ENCODE measurements at regions not wholly inside any gene's neighbourhood (a gene's known extent, or its start where the extent isn't known, plus 50 kb on each side); places are given as distances from the start of the nearest gene placed in this dataset.
"Not testable (repeated sequence)": the region's sequence is repeated elsewhere in the genome, so short reads cannot be mapped to it uniquely, and the experiment has no call there.

- DNase-seq: no peak
Measured at GRCh38 chr7:157467496-157468212, 130.8 kb downstream of the DNAJB6 start.

GRCh38 chr7:157468221-157469111 is 131.7 kb downstream of the DNAJB6 start:
- DNase-seq: no peak

- no peak for DNase-seq
Measured at GRCh38 chr7:157469181-157470016, 132.6 kb downstream of the DNAJB6 start.

DNA sequence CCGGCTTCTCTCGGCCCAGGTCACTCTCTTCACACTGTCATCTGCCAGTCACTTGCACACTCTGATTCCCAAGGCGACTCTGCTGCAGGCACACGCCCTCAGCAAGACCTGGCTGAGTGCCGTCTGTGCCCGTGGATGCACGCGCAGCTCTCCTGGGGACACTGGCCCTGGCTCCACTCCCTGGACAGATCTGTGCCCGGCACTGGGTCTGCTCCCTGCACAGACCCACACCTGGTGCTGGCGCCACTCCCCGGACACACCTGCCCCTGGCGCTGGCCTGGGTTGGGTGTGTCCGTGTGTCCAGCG is 133.2 kb downstream of the DNAJB6 start:
- DNase-seq: no peak

DNA sequence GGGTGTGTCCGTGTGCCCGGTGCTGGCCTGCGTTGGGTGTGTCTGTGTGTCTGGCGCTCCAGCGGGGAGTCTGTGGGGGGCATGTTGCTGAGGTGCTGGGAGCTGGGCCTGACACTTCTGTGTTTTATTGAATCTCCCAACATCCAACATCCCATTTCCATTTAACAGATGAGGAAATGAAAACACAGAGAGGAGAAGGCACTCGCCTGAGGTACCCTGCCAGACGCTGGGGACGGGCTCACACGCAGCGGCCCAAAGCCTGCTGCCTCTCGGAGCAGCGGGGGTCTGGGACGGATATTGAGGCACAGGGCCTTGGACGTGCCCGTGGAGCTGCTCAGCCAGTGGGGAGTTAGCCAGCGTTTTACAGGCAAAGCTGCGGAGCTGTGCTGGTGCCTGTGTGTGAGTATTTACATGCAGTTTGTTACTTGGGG is 133.9 kb downstream of the DNAJB6 start:
- DNase-seq: no peak

- DNase-seq: peak; percentile 30
Measured at GRCh38 chr7:157471259-157472125, 134.7 kb downstream of the DNAJB6 start.

DNA sequence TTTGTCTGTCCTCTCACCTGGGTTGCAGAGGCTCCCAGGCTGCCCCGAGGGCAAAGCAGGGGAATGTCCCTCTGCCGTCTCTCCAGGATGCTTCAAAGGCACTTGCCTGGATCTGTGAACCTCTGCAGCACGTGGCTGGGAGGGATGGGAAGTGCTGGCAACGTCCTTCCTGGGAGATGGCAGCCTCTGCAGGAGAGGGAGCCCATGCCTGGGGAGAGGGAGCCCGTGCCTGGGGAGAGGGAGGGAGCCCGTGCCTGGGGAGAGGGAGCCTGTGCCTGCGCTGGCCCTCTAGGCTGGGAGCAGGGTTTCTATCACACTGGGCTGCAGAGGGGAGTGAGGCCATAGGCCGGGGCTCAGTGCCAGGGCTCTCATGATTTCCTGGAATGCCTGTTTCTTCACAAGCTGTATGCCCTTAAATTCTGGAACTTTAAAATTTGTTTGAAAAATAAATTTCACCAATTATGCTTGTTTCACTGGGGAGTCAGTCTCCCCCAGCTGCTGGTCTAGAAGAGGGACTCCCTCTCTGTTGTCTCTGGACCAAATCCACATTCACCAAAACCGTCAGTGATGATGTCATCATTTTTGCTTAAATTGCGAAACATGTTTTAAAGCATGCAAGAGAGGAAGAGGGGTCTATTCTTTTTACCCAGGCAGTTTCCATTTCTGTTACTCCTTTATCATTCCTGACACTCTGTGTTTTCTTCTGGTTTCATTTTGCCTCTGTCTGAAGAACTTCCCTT is 135.7 kb downstream of the DNAJB6 start:
- no peak for DNase-seq

DNA sequence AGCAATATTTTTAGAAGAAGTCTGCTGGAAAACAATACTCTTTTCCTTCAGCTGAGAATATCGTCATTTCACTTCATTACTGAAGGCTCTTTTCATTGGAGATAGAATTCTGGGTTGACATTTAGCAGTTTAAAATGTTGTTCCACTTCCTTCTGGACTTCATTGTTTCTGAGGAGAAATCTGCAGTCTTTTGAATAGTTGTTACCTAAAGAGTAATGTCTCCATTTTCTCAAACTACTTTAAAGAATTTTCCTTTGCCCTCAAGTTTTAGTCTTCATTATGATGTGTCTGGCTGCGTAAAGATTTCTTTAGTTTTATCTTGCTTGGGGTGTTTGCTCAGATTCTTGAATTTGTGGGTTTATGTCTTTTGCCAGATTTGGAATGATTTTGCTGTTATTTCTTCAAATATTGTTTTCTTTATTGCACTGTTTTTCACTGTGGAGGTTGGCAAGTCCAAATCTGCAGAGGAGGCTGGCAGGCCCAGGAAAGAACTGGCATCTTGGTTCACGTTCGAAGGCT is 136.3 kb downstream of the DNAJB6 start:
- DNase-seq: no peak

- DNase-seq: peak; percentile 62
Measured at GRCh38 chr7:157474685-157475084, 137.9 kb downstream of the DNAJB6 start.

GRCh38 chr7:157475095-157475494 is 138.3 kb downstream of the DNAJB6 start:
- DNase-seq: no peak

DNA sequence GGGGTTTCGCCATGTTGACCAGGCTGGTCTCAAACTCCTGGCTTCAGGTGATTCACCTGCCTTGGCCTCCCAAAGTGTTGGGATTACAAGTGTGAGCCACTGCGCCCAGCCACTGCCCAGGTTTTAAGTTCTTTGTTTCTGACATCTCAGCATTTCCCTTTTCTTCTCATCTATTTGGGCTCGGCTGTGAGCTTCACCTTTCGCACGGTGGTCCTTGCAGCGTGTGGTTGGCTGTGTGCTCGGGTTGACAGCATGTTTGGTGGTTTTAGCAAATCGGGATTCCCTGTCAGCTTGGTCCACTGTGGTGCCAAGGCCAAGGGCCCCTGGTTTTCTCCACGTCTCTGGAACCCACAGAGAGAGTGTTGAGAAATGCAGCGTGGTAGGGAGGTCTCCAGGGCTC is 138.8 kb downstream of the DNAJB6 start:
- no peak for DNase-seq

DNA sequence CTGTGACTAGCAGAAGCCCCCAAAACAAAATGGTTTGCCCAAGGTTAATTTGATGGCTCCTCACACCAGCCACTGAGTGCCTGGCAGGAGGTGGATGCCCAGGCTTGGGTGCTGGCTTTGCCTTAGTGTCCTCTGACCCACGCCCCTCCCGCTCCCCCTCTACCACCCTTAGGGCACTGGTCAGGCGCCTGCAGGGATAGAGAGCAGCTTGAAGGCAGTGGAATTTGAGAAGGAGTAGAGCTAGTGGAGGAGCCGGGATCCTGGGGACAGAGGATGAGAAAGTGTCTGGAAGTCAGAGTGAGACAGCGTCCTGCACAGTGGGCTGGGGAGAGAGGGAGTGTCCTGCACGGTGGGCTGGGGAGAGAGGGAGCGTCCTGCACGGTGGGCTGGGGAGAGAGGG is 139.4 kb downstream of the DNAJB6 start:
- no peak for DNase-seq

- DNase-seq: no peak
Measured at GRCh38 chr7:157476654-157477549, 140.1 kb downstream of the DNAJB6 start.

DNA sequence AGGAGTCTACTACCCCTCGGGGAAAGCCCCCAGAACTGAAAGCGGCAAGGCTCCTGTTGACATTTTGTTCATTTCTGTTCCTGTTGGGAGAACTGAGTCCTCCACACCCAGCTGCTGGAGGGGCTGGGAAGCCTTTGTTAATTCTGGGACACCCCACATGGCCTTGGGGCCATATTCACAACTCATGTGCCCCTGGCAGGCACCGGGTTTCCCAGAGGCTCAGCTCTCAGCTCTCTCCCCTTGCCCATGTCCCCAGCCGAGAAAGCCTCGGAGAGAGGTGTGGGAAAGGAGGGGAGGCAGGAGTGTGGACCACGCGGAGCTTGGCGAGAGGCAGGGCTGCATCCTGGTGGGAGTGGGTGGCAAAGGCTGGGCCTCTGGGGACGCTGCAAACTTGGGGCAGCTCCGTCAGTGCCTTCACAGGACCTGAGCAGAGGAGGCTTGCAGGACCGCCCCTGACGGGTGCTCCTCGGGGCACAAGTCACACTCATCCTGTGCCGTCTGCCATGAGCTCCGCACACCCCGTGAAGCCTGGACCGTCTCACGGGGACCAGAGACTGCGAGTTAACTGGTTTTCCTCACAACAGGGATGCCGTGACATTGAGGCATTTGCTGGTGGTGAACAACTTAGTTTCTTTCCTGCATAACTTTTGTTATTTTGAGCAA is 140.9 kb downstream of the DNAJB6 start:
- DNase-seq: peak; percentile 44

DNA sequence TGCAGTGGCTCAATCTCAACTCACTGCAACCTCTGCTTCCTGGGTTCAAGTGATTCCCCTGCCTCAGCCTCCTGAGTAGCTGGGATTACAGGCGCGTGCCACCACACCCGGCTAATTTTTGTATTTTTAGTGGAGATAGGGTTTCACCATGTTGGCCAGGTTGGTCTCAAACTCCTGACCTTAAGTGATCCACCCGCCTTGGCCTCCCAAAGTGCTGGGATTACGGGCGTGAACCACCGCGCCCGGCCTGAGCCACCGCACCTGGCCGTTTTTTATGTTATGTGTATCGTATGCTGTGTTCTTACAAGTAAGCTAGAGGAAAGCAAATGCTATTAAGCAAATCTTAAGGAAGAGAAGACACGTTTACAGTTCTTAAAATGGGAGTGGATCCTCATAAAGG is 141.8 kb downstream of the DNAJB6 start:
- not testable (repeated sequence) for DNase-seq

DNA sequence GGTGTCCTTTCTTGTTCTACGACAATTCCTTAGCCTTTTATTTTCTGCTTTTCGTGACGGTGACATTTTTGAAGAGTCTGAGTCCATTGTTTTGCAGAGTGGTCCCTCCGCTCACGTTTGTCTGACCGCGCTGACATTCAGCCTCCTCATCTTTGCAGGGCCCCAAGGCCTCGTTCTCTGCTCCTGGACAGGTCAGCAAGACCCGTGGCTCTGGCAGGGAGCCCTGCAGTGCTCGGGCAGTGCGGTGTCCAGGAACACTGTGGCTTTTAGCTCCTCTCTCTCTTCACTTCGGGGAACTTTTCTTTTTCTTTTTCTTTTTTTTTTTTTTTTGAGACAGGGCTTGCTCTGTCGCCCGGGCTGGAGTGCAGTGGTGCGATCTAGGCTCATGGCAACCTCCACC is 142.5 kb downstream of the DNAJB6 start:
- no peak for DNase-seq

DNA sequence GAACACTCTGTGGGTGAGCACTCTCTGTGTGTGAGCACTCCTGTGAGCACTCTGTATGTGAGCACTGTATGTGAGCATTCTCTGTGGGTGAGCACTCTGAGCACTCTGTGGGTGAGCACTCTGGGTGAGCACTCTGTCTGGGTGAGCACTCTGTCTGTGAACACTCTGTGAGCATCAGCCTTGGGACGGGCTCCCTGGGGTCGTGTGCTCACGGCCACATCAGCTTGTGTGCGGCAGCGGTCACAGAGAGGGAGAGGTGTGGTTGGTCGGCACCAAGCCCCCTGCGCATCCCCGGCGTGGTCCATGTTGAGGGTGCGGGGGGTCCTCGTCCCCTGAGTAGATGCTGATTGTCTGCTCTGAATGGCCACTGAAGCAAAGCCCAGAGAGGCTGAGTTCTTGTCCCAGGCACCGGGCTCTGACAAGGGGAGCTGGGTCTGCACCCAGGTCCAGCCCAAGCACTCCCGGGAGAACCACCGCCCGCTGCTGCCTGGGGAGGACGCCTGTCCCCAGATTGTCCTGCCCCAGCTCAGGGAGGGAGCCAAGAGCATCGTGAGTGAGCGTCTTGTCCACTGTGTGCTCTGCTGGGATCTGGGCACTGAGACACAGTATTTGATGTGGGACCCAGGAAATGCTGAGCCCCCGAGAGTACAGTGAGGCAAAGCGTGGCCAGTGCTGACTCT is 143.7 kb downstream of the DNAJB6 start:
- no peak for DNase-seq

GRCh38 chr7:157481389-157481788 is 144.6 kb downstream of the DNAJB6 start:
- no peak for DNase-seq

DNA sequence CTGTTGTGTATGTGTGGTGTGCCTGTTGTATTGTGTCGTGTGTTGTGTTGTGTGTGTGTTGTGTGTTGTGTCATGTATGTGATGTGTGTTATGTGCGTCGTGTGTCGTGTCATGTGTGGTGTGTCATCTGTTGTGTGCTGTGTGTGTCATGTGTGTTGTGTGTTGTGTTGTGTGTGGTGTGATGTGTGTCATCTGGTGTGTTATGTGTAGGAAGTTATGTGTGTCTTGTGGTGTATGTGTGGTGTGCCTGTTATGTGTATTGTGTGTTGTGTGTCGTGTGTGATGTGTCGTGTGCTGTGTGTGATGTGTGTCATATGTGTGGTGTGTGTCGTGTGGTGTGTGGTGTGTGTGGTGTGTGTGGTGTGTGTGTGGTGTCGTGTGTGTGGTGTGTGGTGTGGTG is 145.2 kb downstream of the DNAJB6 start:
- no peak for DNase-seq
